CD4-positive, alpha-beta T cell treated with Interleukin-15 for 4 hours (primary cell): ENCODE measurements at regions not wholly inside any gene's neighbourhood (a gene's known extent, or its start where the extent isn't known, plus 50 kb on each side); places are given as distances from the start of the nearest gene placed in this dataset.
"Not testable (repeated sequence)": the region's sequence is repeated elsewhere in the genome, so short reads cannot be mapped to it uniquely, and the experiment has no call there.

Experiments used
- DNase-seq: peaks from one replicate; pipeline ENCODE4 v3.0.0-alpha.2; 2020; ENCODE audit warnings: low spot score

DNA sequence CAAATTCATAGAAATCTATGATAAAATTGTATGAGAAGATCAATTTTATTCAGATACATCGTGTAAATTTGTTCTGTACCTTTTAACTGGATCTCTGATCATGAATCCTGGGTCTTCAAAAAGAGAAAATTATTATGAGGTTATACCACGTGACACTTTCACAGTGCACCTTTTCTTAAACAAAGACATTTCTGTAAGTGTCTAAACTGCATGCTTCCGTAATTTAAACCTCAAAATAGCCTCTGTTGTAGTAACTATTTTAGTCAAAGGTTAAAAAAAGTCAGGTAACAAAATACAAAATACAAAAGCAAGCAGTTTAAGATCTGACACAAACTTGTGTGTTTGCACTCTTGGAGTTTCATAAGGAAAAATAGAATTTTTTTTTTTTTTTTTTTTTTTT, 171.3 kb downstream of the SPIN4 start:
- not testable (repeated sequence) for DNase-seq

DNA sequence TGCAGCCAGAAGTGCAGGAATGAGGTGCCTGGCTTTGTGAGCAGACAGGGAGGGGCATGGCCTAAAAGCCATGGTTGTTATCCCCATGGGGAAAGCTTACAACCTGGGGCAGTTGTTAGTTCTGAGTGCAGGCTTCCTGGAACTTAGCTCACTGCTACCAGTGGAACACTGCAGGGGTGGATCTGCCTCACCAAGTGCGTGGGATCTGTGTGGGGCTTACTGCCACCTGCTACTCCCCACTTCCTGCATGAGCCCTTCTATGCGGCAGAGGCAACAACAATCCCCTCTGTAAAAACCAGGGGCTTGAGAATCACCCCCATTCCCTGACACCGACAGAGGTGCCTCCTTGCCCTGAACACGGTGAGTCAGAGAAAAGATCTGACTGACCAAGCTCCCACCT, 174.6 kb downstream of the SPIN4 start:
- not testable (repeated sequence) for DNase-seq

DNA sequence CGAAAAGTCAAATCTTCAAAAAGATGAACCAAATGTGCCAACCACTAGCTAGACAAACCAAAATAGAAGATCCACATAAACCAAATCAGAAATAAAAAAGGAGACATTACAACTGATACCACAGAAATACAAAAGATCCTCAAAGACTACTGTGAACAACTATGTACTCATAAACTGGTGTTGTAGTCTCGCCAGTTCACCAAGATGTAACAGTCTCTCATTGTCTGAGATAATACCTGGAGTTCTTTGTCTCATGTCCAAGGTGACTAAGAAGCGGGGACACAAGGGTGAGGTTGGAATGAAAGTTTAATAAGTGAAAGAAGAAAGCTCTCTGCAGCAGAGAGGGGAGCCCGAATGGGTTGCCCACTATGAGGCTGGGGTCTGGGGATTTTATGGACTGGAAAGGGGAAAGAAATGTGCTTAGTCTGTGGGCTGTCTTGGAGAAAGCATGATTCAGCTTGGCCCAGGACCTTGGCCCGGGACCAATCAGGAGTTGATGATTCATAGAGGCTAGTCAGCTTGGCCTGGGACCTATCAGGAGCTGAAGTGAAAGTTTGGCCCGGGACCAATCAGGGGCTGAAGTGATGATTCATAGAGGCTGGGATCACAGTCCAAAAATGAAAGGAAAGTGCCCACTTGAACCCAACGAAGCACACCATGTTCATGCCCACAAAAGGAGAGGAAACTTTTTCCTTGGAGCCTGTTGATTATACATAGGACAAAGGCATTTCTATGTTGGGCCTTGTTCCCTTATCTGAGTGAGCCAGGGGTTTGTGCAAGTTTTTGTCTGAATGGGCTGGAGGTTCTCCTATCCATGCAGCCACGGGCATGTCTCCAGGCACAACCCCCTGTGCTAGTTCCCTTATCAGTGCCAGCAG, 177.1 kb downstream of the SPIN4 start:
- not testable (repeated sequence) for DNase-seq

DNA sequence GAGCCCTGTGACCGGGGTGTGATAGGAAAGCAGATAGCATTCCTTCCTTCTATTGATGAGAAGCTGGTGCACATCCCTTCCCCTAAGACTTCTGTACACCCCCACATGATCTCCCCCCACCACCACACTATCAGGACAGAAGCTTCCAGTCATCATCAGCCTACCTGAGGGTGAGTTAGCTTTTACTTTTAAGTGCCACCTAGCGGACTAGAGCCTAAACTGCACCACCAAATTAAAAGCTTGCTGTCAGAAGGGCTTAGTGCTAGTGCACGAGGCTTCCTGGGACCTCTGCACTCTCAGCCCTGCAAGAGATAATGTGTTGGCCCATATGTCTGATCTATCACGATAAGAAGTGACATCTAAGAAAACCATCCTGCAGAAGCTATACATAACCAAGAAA, 181.7 kb downstream of the SPIN4 start:
- DNase-seq, result not testable (repeated sequence)

DNA sequence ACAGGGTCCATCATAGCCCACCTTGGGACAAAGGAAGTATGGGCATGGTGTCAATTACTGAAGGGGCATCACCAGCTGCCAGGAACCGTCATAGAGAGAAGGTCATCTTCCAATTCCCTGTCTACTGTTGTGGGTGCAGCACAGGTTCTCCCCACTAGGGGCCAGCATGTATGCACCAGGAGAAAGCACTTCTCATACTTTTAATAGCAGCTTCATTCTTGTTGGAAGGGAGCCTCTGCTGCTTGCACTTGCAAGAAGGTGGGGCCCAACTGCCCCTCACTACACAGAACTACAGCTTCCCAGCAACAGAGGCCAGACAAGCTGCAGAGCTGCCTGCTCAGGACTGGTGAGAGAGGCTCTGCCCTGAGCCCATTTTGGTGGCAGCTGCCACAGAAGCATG, 182.2 kb downstream of the SPIN4 start:
- DNase-seq, result not testable (repeated sequence)

DNA sequence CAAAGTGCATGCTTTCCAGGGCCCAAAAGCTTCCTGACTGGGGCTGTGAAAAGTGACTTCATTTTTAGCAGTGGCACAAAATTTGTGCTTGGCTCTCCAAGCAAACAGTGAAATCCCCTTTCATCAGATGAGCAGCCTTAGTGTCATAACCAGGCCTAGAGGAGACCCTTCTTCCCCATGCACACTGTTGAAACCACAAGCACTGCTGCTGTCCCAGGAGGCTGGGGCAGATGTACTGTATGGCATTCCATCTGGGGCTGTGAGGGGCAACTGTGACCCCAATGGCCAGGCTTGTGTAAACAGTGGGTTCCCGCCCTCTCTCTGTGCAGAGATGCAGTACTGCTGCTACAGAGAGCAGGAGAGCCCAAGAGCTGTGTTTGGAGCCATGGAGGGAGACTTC, 184.1 kb downstream of the SPIN4 start:
- DNase-seq, result not testable (repeated sequence)

DNA sequence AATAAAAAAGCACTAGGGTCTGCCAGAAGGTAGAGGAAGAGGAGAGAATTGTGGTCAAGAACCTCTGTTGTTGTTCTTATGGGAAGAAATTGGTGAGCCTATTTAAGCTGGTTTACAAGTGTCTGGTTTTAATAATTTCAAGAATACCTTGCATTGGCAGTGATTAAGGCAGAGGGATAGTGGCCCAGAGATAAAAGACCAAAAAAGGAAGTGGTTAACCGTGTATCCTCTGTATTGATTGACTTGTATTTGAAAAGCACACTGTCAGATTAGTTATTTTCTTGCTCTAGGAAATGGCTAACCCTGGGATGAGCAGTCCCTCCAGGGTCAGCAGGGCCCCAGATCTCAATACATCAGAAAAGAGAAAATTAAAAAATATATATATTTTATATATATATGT, 190.1 kb downstream of the SPIN4 start:
- not testable (repeated sequence) for DNase-seq

DNA sequence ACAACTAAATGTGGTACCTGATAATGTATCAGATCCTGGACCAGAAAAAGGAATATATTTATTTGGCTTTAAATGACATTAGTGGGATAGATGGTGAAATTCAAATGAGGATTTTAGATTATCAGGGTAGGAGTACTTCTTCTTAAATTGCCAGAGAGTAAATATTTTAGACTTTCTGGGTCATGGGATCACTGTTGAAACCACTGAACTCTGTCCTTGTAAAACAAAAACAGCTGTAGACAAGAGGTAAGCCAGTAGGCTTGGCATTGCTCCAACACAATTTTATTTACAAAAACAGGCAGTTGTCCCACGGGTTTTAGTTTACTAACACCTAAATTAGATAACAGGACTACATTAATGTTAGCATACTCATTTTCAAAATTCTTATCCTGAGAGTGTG, 190.8 kb downstream of the SPIN4 start:
- DNase-seq, result not testable (repeated sequence)

DNA sequence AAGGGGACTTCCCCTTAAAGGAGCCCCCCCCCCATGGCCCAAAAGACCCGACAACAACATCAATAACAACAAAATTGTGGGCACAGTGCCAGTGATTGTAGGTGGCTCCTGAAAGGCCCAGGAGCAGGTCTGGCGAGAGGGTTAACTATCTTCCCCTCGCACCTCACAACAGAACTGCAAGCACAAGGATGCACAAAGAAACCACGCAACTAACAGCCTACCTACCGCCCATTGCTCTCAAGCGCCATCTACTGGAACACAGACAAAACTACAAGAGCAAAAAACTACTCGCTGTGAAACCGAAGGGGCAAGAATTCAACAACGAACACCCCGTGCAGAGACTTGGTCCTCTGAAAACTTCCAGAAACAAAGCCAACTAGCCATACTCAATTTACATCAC, 205.6 kb downstream of the SPIN4 start:
- DNase-seq, result not testable (repeated sequence)

DNA sequence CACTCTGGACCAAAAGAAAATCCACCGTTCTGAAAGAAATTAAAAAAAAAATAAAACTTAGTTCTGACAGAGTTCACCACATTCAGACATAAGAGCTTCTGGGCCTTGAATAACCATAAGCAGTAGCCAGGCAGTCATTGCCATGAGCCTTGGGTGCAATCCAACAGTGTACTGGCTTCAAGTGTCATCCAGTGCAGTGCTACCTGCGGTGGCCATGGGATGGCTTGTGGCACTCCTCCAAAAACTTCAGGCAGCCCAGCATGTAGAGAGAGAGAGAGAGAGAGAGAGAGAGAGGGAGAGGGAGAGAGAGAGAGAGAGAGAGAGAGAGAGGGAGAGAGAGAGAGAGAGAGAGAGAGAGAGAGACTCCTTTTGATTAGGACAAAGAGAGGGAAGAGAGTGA, 208.5 kb downstream of the SPIN4 start:
- not testable (repeated sequence) for DNase-seq

DNA sequence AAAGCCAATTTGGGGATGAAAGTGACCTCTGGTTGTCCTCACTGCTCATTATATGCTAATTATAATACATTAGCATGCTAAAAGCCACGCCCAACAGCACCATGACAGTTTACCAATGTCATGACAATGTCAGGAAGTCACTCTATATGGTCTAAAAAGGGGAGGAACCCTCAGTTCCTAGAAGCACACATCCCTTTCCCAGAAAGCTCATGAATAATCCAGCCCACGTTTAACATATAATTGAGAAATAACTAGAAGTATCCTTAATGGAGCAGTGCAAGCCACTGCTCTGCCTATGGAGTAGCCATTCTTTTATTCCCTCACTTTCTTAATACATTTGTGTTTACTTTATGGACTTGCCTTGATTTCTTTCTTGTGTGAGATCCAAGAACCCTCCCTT, 215.3 kb downstream of the SPIN4 start:
- DNase-seq, result not testable (repeated sequence)

DNA sequence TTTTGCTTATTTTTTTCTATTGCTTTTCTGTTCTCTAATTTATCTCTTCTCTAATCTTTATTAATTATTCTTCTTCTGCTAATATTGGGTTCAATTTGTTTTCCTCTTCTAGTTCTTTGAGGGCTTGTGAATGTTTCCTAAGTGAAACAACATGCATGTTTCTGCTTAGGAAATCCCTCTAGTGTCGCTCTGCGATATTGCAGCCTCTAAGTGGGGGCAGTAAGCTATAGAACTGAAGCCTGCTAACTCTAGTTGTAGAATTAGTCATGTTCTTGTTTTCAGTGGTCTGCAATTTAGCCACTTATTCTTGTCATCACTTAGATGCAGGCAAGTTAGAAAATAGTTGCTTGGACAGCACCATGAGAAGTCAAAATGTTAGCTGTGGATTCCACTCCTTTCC, 222.6 kb downstream of the SPIN4 start:
- DNase-seq, result no peak

DNA sequence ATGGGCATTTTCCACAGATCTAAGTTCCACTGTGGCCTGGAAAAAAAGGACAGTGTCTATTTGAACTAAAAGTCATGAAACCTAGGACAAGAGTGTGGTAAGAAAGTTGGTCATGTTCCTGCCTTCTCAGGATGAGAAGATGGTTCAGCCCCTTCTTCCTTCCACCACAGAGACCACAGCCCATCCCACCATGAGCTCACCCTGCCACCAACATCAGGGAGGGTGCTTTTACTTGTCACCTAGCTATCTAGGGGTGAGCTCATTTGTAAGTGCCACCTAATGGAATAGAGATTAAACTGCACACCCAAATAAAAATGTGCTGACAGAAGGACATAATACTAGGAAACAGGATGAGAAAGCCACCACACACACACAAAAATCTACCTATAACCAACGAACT, 235.9 kb downstream of the SPIN4 start:
- no peak for DNase-seq

DNA sequence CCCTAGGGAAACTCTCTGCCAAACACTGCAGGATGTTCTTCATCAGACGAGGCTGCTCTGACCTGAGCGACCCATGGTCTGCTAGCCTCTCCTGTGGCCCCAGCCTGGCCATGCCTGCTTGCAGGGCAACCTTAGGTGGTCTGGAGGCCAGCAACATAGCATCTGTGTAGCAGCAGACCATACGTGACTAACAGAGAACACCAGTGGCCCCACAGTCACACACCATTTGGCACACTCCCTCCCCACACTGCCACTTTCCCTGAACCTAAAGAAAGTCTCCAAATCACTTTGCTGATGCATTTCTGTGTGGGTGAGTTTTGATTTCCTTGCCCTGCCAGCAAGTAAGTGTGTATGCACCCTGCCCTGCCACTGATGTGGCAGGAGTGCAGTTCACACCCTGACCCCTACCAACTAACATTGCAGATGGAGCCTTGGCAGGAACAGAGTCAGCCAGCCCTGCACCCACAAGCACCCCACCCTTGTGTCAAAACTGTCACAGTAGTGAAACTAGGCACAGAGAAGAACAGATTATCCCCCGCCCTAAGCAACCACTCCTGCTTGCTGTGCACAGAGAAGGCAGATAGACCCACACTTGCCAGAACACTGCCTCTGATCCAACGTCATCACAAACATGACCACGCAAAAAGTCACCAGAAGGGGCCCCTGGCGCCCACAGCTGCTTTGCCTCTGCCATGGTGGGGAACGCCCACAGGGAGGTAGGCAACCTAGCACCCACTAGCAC, 249.1 kb downstream of the SPIN4 start:
- DNase-seq, result no peak

DNA sequence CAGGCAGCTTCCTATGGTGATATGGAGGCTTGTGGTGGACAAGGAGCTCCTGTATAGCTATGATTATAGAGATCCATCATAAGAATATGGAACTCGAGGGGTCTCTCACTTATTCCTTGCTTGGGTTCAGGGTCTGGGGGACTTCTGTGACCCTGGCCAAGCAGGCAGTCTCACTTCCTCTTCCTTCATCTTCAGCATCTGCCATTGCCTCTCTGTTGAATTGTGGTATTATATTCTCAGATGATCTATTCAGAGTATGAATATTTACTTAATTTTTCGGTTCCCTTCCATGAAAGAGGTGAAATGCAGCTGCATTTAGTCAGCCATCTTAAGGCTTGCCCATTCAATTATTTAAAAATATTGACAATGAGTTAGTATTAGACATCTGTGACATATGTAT, 292.9 kb downstream of the SPIN4 start:
- DNase-seq, result no peak

DNA sequence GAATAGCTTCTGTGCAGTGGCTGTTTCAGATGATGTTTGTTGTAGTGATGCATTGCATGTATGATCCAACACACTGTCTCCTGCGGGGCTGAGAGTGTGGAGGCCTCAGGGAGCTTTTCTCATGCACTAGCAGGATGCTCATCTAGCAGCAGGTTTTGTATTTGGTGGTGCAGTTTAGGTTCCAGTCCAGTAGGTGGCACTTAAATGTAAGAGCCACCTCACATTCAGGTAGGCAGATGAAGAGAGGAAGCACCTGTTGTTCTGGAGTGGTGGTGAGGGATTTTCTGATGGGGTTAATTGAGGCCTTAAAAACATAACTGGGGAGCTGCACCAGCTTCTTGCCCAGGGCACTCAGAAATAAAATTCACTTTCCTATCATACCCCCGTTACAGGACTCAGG, 300.9 kb downstream of the SPIN4 start:
- no peak for DNase-seq

DNA sequence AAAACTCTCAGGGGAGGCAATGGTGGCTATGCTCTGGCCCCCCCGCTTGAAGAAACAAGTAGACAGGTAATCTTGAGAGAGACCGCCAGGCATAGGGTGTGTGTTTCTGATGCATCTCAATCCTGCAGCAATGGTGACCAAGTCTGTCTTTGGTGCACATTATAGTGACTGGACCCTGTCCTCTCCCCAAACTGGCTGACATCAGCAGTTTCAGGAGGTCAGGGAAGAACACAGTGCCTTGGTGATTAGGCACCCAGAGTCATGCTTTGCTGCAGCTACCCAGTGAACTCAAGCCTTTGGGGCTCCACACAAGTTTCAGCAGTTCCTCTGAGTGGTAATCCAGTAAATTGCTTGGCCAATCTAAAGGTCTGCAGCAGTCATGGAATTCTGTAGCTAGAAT, 318.3 kb downstream of the SPIN4 start:
- DNase-seq, result no peak

DNA sequence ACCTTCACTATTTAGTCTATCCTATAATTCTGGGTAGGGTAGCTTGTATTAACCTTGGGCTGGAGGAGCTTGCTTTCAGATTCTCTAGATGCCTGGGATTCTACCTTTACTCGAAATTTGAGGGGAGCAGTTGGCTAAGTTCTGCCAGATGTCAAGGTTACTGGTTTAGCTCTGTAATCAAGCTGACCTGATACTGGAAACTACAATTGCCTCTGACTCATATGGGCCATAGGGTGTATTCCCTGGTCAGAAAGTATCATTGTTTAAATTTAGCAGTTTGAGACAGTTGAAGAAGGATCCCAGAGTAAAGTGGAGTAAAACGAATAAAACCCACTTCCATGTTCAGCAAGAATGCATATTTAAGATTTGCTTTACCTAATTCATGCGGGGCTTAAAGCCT, 337.6 kb downstream of the SPIN4 start:
- no peak for DNase-seq

DNA sequence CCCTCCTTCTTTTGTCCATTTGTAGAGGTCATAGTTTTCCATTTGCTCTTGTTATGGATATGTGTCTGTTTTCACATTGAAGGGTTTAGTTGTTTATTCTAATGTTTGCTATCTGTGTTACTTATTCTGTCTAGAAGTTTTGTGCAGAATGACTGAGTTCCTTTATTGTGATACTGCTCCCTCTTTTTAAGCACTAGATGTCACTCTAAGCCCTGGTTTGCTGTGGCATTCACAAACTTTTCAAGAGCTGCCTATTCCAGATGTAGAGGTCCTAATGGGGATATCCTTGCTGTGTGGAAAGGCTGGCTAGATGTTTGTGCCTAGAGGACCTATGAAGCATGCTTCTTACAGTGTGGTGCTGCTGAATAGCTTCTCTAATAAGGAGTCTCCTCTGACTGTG, 338.6 kb downstream of the SPIN4 start:
- DNase-seq, result no peak

DNA sequence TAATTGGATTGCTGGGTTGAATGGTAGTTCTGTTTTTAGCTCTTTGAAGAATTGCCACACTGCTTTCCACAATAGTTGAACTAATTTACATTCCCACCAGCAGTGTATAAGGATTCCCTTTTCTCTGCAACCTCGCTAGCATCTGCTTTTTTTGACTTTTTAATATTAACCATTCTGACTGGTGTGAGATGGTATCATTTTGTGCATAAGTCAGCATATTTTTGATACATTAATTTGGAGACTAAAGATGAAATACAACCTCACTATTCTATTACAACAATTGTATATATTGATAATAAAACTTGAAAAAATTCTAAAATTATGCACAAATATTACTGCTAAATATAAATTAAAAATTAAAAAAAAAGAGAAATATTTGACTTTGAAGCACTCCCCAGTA, 350.9 kb downstream of the SPIN4 start:
- DNase-seq, result not testable (repeated sequence)
